ENCODE measurements at regions not wholly inside any gene's neighbourhood (a gene's known extent, or its start where the extent isn't known, plus 50 kb on each side); places are given as distances from the start of the nearest gene placed in this dataset.

GRCh38 chr4:81982846-81983540, 390.8 kb downstream of the HNRNPD start:
- intact Hi-C loops (cut with DNase I): no loop called here
- Histone ChIP-seq H3K4me1 (replicated peaks in 1 of 2) (no peaks in the 10 kb centered on the region), H3K4me3 (no peak overlapping the region), H3K9me3 (replicated peaks in 1 of 3) (no peaks in the 10 kb centered on the region), H3K27ac (no peak overlapping the region), H3K27me3 (no peaks in the 10 kb centered on the region), H3K36me3 (replicated peaks in 1 of 2) (no peaks in the 10 kb centered on the region)
- TF ChIP-seq CTCF (IDR thresholded peaks at IDR 0.05) (no peak), POLR2A (IDR thresholded peaks at IDR 0.05) (no peak)
- WGBS, 4 donors: 57 to 75% (median 71%) methylated on average over 2 of the region's 2 CpGs
- no peak for DNase-seq

- intact Hi-C loops (cut with DNase I): no loop called here
These were observed 392.6 kb downstream of the HNRNPD start for GRCh38 chr4:81981218-81981617.

GRCh38 chr4:81974523-81974922, 399.3 kb downstream of the HNRNPD start:
- no peaks in the 10 kb centered on the region for H3K4me1 ChIP-seq (replicated peaks in 1 of 2)
- intact Hi-C loops (cut with DNase I): no loop called here
- H3K27me3 ChIP-seq: no peaks in the 10 kb centered on the region
- no peaks in the 10 kb centered on the region for H3K36me3 ChIP-seq (replicated peaks in 1 of 2)
- H3K4me3 ChIP-seq: no peak overlapping the region
- no peaks in the 10 kb centered on the region for H3K9me3 ChIP-seq (replicated peaks in 1 of 3)
- TF ChIP-seq CTCF (IDR thresholded peaks at IDR 0.05) (no peak), POLR2A (IDR thresholded peaks at IDR 0.05) (no peak)
- WGBS, 4 donors: 25 to 62% (median 42%) methylated on average over 1 of the region's 1 CpG
- no peak overlapping the region for H3K27ac ChIP-seq
- DNase-seq: no peak

More at GRCh38 chr4:81981218-81981617, 392.6 kb downstream of the HNRNPD start:
- H3K4me3 ChIP-seq: no peak overlapping the region
- H3K9me3 ChIP-seq (replicated peaks in 1 of 3): no peaks in the 10 kb centered on the region
- H3K4me1 ChIP-seq (replicated peaks in 1 of 2): no peaks in the 10 kb centered on the region
- no peaks in the 10 kb centered on the region for H3K36me3 ChIP-seq (replicated peaks in 1 of 2)
- DNase-seq: no peak
- no peak overlapping the region for H3K27ac ChIP-seq
- no peaks in the 10 kb centered on the region for H3K27me3 ChIP-seq
- TF ChIP-seq POLR2A (IDR thresholded peaks at IDR 0.05): no peak
- TF ChIP-seq CTCF (IDR thresholded peaks at IDR 0.05): no peak
- 80 to 100% (median 88%) methylated on average over 3 of the region's 3 CpGs for WGBS, 4 donors

GRCh38 chr4:81971637-81972381, 402.0 kb downstream of the HNRNPD start:
- DNase-seq: no peak
- TF ChIP-seq POLR2A (IDR thresholded peaks at IDR 0.05) (no peak), CTCF (IDR thresholded peaks at IDR 0.05) (no peak)
- Histone ChIP-seq H3K9me3 (replicated peaks in 1 of 3) (no peaks in the 10 kb centered on the region), H3K27ac (no peak overlapping the region), H3K4me3 (no peak overlapping the region), H3K4me1 (replicated peaks in 1 of 2) (no peaks in the 10 kb centered on the region), H3K27me3 (no peaks in the 10 kb centered on the region), H3K36me3 (replicated peaks in 1 of 2) (no peaks in the 10 kb centered on the region)
- 51 to 77% (median 69%) methylated on average over 3 to 4 of the region's 4 CpGs for WGBS, 4 donors
- intact Hi-C loops (cut with DNase I): no loop called here
